ENCODE measurements at regions not wholly inside any gene's neighbourhood (a gene's known extent, or its start where the extent isn't known, plus 50 kb on each side); places are given as distances from the start of the nearest gene placed in this dataset.

- H3K9me3 ChIP-seq: no peaks in the 10 kb centered on the region
- TF ChIP-seq FOSB (CRISPR knock-in tag; IDR thresholded peaks at IDR 0.05): no peak
- no peak for TF ChIP-seq NR3C1 (IDR thresholded peaks at IDR 0.05)
- TF ChIP-seq POLR2A (IDR thresholded peaks at IDR 0.05; ENCODE audit: low read length): no peak
- TF ChIP-seq PHF8 (IDR thresholded peaks at IDR 0.05; ENCODE audit: borderline replicate concordance, low read depth): no peak
- TF ChIP-seq RNF2 (IDR thresholded peaks at IDR 0.05; ENCODE audit: borderline replicate concordance, low read depth): no peak
- TF ChIP-seq MAZ (IDR thresholded peaks at IDR 0.05; ENCODE audit: borderline replicate concordance, low read depth, low read length): no peak
- no peak for TF ChIP-seq TFCP2L1 (CRISPR knock-in tag; IDR thresholded peaks at IDR 0.05)
- TF ChIP-seq, protein P1, sequence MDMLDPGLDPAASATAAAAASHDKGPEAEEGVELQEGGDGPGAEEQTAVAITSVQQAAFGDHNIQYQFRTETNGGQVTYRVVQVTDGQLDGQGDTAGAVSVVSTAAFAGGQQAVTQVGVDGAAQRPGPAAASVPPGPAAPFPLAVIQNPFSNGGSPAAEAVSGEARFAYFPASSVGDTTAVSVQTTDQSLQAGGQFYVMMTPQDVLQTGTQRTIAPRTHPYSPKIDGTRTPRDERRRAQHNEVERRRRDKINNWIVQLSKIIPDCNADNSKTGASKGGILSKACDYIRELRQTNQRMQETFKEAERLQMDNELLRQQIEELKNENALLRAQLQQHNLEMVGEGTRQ (IDR thresholded peaks at IDR 0.05): no peak
- no peak for TF ChIP-seq RFX5 (IDR thresholded peaks at IDR 0.05)
- TF ChIP-seq FOSL2 (IDR thresholded peaks at IDR 0.05): no peak
- TF ChIP-seq FOSL2 (CRISPR knock-in tag; IDR thresholded peaks at IDR 0.05): no peak
- no peak overlapping the region for H3K27ac ChIP-seq
- ChIA-PET CTCF (interaction anchor here (0.9 to 1.6 kb wide), 4 partner anchors 16 to 45 kb away, joined by 3 to 6 read pairs (median 3); no protein-coding TSS in a partner anchor), POLR2A (no interaction called here)
- DNase-seq (ENCODE audit: low read depth in 1 of 2, low spot score in 1 of 2) (no peak), FAIRE-seq (no peak), ATAC-seq (no peak)
- no peak overlapping the region for H3K4me3 ChIP-seq
- H3K4me2 ChIP-seq: no peak overlapping the region
- WGBS (ENCODE audit: missing lambda C conversion rate): 72% methylated on average over 4 of the region's 4 CpGs
- H3K4me1 ChIP-seq: no peaks in the 10 kb centered on the region
Measured at GRCh38 chr2:45300026-45300750, 290.9 kb upstream of the SIX2 start.

DNA sequence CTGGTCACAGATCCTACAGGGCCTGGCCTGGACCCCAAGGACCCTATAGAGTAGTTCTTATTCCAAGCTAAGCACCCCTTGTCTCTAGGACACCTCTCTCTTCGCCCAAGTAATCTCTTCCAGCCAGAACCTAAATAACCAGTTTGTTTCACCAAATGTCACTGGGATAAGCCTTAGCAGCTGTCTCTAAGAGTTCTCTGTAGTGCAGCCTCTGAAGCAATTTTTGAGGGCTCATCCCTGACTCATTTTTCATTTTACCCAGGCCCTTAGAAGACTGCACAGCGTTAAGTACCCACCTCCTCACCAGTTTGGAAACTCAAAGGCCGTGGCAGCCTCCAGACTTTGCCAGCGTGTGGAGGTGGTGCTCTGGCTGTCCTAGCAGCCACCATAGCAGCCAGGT lies 290.1 kb upstream of the SIX2 start:
- Histone ChIP-seq H3K27ac (no peak overlapping the region), H3K4me3 (no peak overlapping the region), H3K4me2 (no peak overlapping the region), H3K9me3 (no peaks in the 10 kb centered on the region), H3K4me1 (no peaks in the 10 kb centered on the region)
- DNase-seq (ENCODE audit: low read depth in 1 of 2, low spot score in 1 of 2) (no peak), ATAC-seq (no peak), FAIRE-seq (no peak)
- CTCF ChIA-PET: interaction anchor here (1.3 to 1.4 kb wide), 3 partner anchors 11 to 22 kb away, joined by 3 to 4 read pairs (median 3); no protein-coding TSS in a partner anchor
- 40% methylated on average over 4 of the region's 4 CpGs for WGBS (ENCODE audit: missing lambda C conversion rate)
- TF ChIP-seq JUN (IDR thresholded peaks at IDR 0.05): no peak
- TF ChIP-seq PHF8 (IDR thresholded peaks at IDR 0.05; ENCODE audit: borderline replicate concordance, low read depth): no peak
- no peak for TF ChIP-seq KDM5A (IDR thresholded peaks at IDR 0.05)
- no peak for TF ChIP-seq ZSCAN20 (CRISPR knock-in tag; IDR thresholded peaks at IDR 0.05)
- TF ChIP-seq ZC3H11A (IDR thresholded peaks at IDR 0.05): no peak
- TF ChIP-seq, protein P2, sequence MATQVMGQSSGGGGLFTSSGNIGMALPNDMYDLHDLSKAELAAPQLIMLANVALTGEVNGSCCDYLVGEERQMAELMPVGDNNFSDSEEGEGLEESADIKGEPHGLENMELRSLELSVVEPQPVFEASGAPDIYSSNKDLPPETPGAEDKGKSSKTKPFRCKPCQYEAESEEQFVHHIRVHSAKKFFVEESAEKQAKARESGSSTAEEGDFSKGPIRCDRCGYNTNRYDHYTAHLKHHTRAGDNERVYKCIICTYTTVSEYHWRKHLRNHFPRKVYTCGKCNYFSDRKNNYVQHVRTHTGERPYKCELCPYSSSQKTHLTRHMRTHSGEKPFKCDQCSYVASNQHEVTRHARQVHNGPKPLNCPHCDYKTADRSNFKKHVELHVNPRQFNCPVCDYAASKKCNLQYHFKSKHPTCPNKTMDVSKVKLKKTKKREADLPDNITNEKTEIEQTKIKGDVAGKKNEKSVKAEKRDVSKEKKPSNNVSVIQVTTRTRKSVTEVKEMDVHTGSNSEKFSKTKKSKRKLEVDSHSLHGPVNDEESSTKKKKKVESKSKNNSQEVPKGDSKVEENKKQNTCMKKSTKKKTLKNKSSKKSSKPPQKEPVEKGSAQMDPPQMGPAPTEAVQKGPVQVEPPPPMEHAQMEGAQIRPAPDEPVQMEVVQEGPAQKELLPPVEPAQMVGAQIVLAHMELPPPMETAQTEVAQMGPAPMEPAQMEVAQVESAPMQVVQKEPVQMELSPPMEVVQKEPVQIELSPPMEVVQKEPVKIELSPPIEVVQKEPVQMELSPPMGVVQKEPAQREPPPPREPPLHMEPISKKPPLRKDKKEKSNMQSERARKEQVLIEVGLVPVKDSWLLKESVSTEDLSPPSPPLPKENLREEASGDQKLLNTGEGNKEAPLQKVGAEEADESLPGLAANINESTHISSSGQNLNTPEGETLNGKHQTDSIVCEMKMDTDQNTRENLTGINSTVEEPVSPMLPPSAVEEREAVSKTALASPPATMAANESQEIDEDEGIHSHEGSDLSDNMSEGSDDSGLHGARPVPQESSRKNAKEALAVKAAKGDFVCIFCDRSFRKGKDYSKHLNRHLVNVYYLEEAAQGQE (IDR thresholded peaks at IDR 0.05): no peak
- TF ChIP-seq FOSL2 (IDR thresholded peaks at IDR 0.05): no peak
- TF ChIP-seq FOSL2 (CRISPR knock-in tag; IDR thresholded peaks at IDR 0.05): no peak
- TF ChIP-seq, protein P3, sequence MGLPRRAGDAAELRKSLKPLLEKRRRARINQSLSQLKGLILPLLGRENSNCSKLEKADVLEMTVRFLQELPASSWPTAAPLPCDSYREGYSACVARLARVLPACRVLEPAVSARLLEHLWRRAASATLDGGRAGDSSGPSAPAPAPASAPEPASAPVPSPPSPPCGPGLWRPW (IDR thresholded peaks at IDR 0.05): no peak
- no peak for TF ChIP-seq CBX2 (IDR thresholded peaks at IDR 0.05; ENCODE audit: borderline replicate concordance, low read depth)
- no peak for TF ChIP-seq ZNF302 (CRISPR knock-in tag; IDR thresholded peaks at IDR 0.05)
- TF ChIP-seq, protein P4, sequence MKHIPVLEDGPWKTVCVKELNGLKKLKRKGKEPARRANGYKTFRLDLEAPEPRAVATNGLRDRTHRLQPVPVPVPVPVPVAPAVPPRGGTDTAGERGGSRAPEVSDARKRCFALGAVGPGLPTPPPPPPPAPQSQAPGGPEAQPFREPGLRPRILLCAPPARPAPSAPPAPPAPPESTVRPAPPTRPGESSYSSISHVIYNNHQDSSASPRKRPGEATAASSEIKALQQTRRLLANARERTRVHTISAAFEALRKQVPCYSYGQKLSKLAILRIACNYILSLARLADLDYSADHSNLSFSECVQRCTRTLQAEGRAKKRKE (CRISPR knock-in tag; IDR thresholded peaks at IDR 0.05; ENCODE audit: low read depth): no peak
- TF ChIP-seq MYC (IDR thresholded peaks at IDR 0.05; ENCODE audit: borderline replicate concordance, low read length): no peak
- no peak for TF ChIP-seq RCOR1 (IDR thresholded peaks at IDR 0.05; ENCODE audit: low read depth, low read length)
- POLR2A ChIA-PET: no interaction called here

Data from A549 (cell line).